Epithelial cell of esophagus (primary cell): ENCODE measurements at regions not wholly inside any gene's neighbourhood (a gene's known extent, or its start where the extent isn't known, plus 50 kb on each side); places are given as distances from the start of the nearest gene placed in this dataset.

Experiments used
- DNase-seq: peaks from one replicate; pipeline ENCODE4 v3.0.0; 2010; ENCODE audit warnings: low read depth
- H3K4me3 ChIP-seq: 2 replicates; pipeline ENCODE4 v1.5.1; 2011; ENCODE audit warnings: mild to moderate bottlenecking, low read length, control low read depth
- TF ChIP-seq, protein P1 (sequence below): IDR thresholded peaks from 2 replicates; pipeline ENCODE4 v1.5.1; 2011; ENCODE audit warnings: low read depth, mild to moderate bottlenecking, low read length, control low read depth, inconsistent platforms; ENCODE audit not compliant: insufficient read depth; ENCODE audit errors: missing control alignments

DNA sequence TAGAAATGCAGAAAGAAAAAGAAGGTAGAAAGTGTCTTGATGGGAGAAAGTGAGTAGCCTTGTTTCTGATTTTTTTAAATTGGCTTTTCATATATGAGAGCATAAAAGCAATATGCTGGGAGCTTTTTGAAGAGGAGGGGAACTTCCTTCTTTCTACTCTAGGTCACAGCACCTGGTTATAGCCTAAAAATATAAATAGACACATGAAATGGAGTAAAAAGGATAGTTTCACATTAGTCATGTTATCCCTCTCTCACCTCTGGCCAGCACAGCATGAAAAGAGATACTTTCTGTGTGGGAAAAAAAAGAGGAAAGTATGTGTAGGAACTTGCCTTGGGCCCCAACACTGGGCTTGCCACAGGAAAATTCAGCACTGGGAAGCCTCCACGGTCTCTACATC lies 292.2 kb upstream of the ZWINT start:
- peak; percentile 14 for DNase-seq
- TF ChIP-seq, protein P1, sequence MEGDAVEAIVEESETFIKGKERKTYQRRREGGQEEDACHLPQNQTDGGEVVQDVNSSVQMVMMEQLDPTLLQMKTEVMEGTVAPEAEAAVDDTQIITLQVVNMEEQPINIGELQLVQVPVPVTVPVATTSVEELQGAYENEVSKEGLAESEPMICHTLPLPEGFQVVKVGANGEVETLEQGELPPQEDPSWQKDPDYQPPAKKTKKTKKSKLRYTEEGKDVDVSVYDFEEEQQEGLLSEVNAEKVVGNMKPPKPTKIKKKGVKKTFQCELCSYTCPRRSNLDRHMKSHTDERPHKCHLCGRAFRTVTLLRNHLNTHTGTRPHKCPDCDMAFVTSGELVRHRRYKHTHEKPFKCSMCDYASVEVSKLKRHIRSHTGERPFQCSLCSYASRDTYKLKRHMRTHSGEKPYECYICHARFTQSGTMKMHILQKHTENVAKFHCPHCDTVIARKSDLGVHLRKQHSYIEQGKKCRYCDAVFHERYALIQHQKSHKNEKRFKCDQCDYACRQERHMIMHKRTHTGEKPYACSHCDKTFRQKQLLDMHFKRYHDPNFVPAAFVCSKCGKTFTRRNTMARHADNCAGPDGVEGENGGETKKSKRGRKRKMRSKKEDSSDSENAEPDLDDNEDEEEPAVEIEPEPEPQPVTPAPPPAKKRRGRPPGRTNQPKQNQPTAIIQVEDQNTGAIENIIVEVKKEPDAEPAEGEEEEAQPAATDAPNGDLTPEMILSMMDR: no peak
- H3K4me3 ChIP-seq: no peak overlapping the region

DNA sequence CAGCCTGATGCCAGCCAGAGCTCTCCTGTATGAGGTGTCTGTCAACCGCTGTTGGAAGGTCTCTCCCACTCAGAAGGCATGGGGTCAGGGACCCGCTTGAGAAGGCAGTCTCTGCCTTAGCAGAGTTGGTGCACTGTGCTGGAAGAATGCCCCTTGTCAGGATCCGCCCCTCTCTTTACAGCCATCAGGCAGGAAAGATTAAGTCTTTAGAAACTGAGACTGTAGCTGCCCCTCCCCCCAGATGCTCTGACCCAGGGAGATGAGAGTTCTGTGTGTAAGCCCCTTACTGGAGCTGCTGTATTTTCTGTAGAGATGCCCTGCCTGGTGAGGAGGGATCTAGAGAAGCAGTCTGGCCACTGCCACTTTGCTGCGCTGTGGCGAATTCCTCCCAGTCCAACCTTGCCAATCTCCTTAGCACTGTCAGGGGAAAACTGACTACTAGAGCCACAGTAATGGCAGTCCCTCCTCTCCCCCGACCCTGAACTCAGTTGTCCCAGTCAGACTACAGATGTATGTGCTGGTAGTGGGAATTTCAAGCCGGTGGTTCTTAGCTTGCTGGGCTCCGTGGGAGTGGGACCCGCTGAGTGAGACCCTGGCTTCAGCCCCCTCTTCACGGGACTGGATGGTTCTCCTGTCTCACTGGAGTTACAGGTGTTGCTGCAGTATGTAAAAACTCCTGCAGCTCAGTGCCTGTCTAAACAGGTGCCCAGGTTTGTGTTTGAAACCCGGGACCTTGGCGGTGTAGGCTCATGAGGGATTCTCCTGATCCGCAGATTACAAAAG lies 285.5 kb upstream of the ZWINT start:
- H3K4me3 ChIP-seq: no peak overlapping the region
- TF ChIP-seq, protein P1: no peak
- no peak for DNase-seq

DNA sequence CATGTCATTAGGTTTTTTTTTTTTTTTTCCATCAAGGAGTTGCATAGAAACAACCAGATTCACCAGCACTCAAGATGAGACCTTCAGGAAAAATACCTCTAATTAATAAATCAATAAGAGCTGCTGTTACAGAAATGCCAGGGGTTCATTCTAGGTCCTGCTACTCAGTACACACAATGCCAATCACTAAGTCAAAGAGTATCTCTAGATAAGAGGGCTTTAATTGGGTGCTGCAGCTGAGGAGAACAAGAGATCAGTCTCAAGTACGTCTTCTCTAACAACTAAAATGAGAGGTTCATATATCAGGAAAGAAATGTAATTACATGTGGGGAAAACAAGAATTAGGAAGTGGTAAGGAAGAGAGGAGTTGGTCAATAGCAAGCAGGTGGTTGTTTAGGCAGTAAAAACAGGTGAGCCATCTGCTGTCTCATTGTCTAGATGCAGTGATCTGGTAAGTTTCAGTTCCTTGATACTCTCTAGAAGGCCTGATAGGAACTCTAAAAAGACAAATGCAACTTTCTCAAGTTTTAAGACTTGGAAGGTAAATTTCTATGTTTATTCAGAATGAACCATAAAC lies 272.9 kb upstream of the ZWINT start:
- TF ChIP-seq, protein P1: no peak
- H3K4me3 ChIP-seq: no peak overlapping the region
- DNase-seq: no peak

DNA sequence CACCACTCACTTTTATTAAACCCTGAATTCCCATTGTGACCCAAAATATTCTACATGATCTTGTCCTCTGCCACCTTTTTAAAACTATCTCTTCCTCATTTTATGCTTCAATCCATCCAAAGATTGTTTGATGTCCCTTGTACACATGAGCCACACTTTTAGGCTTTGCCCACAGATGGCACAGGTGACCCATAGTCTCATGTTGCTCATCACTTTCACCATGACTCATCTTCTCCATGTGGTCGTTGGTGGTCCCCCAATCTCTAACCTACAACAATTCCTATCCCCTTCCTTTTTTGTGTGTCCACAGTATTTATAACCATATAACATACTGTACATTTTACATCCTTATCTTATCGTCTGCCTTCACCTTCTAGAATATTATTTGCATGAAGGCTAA lies 271.5 kb upstream of the ZWINT start:
- H3K4me3 ChIP-seq: no peak overlapping the region
- TF ChIP-seq, protein P1: no peak
- no peak for DNase-seq

DNA sequence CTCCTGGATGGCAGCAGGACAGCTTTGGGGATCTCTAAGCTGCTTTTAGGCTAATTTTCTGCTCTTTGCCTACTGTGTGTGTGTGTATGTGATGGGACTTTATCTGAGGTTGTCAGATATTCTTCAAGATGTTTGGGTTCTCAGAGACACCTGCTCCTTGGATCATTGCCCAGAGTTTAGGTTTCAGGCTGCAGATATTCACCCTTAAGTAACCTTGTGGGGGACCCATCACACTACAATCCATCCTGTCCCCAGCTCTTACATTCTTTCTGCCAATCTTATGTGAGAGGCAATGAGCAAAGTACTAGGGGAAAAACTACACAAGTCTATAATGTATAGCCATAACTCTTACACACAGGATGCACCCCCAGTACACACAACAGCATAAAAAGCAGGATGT lies 263.0 kb upstream of the ZWINT start:
- no peak for DNase-seq
- no peak overlapping the region for H3K4me3 ChIP-seq
- TF ChIP-seq, protein P1: no peak

DNA sequence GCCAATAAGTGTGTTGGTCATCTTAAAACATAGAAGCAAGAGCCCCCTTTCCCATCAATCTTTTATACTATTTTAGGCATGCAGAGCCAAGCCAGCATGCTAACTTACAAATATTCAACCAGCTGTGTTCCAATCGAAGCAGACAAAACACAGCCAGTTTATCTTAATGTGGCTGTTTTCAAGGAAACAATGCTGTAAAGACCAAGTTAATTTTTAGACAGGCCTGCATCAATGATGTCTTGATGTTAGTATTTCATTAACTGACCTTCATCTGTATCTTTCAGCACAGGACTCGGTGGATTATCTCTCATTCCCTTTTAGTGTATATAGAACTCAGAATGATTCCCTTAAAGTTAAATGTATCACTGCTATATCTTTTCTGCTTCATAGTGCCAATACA lies 262.0 kb upstream of the ZWINT start:
- no peak overlapping the region for H3K4me3 ChIP-seq
- DNase-seq: no peak
- TF ChIP-seq, protein P1: no peak
